Stimulated activated CD8-positive, alpha-beta memory T cell treated with anti-CD3 and anti-CD28 coated beads, Interleukin-12 subunit alpha, Interleukin-12 subunit beta, amount 100 ng/mL, for 1 hour (primary cell): ENCODE measurements at regions not wholly inside any gene's neighbourhood (a gene's known extent, or its start where the extent isn't known, plus 50 kb on each side); places are given as distances from the start of the nearest gene placed in this dataset.
"Not testable (repeated sequence)": the region's sequence is repeated elsewhere in the genome, so short reads cannot be mapped to it uniquely, and the experiment has no call there.

Experiments used
- DNase-seq: peaks from one replicate; pipeline ENCODE4 v3.0.0-alpha.2; 2020; ENCODE audit warnings: low read depth

DNA sequence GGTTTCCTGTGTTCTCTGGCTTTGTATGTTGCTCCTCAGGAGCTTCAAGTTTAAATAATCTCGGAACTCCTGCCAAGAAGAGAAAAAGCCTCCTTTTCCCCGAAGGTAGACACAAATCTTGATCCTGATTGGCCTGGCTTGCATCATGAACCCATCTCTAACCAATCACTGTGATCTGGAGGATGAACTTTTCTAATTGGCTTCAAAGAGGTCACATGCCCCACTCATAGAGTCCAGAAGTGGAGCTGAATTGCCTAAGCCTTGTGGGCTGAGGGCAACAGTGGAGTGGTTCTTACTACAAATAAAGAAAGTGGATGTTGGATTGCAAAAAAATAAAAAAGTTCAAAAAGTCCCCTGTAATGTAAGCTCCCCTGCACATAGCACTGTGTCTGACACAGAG is 245.9 kb downstream of the MID1IP1 start:
- DNase-seq = no peak

DNA sequence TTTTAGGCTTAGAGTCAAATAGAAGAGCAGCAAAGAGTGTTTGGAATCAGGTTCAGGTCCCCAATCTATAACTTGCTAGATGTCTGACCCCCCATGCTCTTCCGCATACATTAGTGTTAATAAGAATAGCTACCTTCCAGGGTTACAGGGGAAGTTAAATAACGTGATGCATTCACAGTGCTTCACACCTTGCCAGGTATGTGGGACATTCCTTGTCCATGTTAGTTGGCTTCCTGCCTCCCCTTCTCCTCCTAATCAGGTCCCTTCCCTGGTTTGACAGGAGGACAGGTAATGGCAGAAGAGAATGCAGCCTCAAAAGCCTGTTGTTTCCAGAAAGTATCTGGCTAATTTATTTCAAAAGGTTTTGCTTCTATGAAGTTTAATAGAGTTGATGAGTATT is 248.7 kb downstream of the MID1IP1 start:
- DNase-seq = no peak

- no peak for DNase-seq
Measured at GRCh38 chrX:39050427-39050826, 249.2 kb downstream of the MID1IP1 start.

DNA sequence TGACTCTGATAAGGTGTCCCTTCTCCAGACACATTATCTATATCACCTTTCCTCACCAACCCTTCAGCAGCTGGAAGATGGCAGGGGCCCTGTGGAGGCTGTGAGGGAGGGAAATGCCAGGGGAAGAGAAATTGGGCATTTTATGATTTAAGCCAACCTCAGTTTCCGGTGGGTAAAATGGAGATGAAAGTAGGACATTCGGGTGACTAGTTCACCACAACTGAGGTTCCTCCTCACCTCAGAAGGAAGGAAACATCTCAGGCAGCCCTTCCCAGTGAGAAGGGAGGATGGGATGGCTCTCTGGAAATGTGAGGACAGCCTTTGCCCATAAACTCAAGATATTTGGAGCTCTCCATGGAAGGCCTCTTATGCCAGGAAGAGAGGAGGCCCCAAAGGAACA is 251.5 kb downstream of the MID1IP1 start:
- DNase-seq = no peak

GRCh38 chrX:39058724-39059123 is 257.5 kb downstream of the MID1IP1 start:
- no peak for DNase-seq

DNA sequence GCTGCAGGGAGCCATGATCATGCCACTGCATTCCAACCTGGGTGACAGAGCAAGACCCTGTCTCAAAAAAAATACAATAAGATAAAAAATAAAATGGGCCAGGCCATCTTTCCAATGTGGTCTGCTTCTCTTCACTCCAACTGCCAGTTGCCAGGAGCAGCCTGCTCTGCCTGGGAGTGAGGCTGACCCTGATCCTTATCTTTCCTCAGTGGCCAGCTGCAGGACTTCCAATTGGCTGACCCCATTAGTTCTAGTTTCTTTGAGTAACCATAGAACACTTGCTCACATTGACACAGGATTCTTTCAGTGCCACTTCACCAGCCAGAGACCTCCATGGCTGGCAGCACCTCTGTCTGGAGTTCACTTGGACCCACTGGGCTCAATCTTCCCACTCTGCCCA is 258.6 kb downstream of the MID1IP1 start:
- DNase-seq = no peak

GRCh38 chrX:39063037-39063436 is 261.8 kb downstream of the MID1IP1 start:
- DNase-seq = no peak

DNA sequence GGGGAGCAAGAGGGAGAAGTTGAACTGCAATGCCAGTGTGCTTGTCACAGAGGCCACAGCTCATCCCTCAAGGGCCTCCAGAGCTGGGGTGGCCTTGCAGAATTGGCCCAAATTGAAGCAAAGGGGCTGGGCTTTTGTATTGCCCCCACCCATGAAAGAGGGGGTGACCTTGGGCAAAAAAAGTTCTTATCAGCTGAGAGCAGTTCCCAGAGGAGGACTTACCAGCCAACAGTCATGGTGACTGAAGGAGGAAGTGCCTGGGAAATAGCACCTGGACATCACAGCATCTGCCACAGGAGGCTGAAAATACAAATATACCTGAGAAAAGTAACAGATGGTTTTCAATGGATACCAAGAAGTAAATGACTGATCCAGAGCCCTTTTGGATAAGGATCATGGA is 262.4 kb downstream of the MID1IP1 start:
- no peak for DNase-seq

DNA sequence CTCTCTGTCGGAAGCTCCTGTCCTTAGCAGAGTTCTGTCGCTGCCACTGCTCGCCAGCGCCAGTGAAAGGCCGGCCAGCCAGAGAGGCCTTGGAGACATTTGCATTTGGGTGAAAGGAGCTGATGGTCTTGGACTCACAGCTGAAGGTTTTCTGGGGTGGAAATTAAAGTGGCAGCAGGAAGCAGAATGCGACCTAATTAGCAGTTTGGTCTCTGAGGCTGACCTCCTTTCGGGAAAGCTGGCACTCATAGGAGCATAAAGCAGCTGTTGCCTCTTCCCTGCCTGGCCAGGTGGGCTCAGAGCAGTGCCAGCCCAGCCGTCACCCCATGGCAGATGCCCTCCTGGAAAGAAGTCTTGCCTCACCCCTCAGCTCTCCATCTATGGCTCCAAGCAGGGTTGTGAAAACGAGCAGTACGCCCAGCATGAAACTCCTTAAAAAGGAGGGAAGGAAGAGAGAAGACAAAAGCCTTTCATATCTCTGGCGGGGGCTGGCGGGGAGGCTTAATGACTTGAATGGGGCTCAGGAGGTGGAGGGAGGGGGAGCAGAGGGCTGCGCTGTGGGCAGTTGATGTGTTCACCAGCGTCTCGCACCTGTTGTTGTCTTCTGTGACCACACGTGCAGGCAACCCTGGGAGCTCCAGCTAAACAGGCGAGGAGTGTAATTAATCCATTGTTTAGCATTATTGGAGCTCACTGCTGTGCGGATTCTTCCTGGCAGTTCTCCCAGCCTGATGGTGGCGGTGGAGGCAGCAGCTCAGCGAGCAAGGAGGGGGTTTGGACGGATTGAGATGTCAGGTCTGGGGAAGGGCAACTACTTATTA is 264.0 kb downstream of the MID1IP1 start:
- no peak for DNase-seq

GRCh38 chrX:39067866-39068265 is 266.6 kb downstream of the MID1IP1 start:
- DNase-seq = no peak

DNA sequence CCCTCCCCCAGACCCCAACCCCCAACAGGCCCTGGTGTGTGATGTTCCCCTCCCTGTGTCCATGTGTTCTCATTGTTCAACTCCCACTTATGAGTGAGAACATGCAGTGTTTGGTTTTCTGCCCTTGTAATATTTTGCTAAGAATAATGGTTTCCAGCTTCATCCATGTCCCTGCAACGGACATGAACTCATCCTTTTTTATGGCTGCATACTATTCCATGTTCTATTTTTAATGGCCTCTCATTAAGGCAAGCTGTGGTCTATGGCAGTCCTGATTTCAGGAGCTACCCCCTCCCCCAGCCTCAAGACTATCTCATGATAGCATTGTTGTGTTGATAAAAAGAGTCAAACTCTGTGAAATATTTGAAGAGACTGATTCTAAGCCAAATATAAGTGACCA is 267.4 kb downstream of the MID1IP1 start:
- not testable (repeated sequence) for DNase-seq

DNA sequence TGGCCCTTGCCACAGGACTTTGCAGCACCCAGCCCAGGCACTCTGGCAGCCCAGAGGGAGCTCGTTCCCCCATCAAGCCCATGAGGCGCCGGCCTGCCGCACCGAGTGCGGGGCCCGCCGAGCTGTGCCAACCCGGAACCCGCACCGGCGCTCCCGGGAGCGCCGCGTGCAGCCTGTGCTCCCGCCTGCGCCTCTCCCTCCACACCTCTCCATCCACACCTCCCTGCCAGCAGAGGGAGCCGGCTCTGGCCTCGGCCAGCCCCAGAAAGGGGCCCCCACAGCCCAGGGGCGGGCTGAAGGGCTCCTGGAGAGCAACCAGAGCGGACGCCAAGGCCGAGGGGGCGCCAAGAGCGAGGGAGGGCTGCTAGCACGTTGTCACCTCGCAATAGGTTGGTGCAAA is 268.8 kb downstream of the MID1IP1 start:
- DNase-seq = no peak

DNA sequence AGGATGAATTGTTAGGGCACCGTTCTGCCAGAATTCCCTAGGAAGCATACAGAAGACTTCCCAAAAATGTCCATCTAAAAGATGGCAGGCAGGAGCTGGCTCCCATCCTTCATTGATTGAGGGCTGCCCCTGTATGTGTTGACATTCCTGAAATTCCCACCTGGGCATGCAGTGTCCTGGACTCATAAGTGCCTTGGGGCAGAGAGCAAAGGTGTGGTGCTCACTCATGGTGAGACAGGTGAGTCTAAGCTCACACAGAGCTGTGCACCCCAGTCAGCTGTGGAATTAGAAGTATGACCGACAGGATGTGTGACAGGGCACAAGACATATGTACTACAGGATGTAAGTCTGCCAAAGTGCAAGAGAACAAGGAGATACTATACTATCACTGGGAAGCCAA is 271.9 kb downstream of the MID1IP1 start:
- DNase-seq = no peak

DNA sequence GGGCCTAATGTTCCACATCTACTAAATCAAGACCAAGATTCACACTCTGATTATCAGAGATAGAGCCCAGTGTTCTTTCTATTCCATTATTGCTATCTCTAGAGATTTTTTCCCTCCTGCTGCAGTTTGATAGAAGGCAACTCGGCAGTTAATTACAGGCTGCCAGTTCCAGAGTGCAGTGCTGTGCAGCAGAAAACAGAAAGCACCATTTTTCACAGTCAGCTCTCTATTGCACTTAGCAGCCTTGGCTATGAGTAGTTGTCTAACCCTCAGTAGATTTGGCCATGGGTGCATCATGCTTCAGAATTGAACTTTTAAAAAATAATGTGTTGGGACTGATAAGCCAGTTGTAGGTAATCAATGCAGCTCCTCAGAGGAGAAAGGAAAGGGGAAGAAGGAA is 295.3 kb downstream of the MID1IP1 start:
- no peak for DNase-seq

- no peak for DNase-seq
Measured at GRCh38 chrX:39104745-39105144, 303.5 kb downstream of the MID1IP1 start.

DNA sequence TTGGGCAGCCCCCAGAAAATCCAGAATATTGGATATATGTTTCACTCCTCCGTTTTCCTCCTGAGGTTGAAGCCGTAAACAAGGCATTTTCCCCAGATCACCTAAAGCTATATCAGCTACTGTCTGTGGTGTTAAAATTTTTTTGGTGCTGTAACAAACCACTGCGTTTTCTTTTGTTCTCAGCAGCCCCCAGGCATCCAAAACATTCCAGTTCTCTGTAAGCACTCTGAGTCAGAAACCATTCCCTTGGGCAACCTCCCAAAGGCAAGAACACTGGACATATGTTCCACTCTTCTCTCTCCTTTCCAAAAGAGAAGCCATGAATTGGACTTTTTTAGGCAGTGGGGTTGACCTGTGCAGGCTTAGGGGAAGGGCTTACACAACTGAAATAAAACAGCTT is 310.9 kb downstream of the MID1IP1 start:
- DNase-seq = no peak

GRCh38 chrX:39115166-39115565 is 313.9 kb downstream of the MID1IP1 start:
- DNase-seq = no peak

GRCh38 chrX:39117101-39117500 is 315.8 kb downstream of the MID1IP1 start:
- no peak for DNase-seq

- DNase-seq = no peak
Measured at GRCh38 chrX:39121903-39122302, 320.6 kb downstream of the MID1IP1 start.

GRCh38 chrX:39125834-39126233 is 324.6 kb downstream of the MID1IP1 start:
- DNase-seq = no peak

GRCh38 chrX:39133971-39134370 is 332.7 kb downstream of the MID1IP1 start:
- DNase-seq = no peak

GRCh38 chrX:39137363-39137954 is 336.2 kb downstream of the MID1IP1 start:
- no peak for DNase-seq

GRCh38 chrX:39140581-39140980 is 339.3 kb downstream of the MID1IP1 start:
- no peak for DNase-seq

DNA sequence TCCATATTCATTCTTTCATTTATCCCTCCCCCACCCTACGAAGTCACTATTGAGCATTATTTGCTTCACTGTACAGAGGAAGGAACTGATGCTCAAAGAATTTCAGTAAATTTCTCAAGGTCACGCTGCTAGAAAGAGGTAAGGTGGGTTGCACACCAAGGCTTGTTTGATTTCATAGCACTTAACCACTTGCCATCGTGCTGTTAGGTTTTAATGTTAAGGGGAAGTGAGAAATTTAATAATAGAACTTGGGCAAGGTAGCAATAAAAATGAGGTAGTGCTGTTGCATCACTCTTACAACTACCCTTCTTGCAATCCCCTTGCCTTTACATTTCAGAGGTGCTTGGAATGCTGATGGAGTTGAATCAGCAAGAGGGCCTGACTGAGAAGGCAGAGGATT is 343.1 kb downstream of the MID1IP1 start:
- DNase-seq = no peak
